GM23338 (cell line): ENCODE measurements at regions not wholly inside any gene's neighbourhood (a gene's known extent, or its start where the extent isn't known, plus 50 kb on each side); places are given as distances from the start of the nearest gene placed in this dataset.

Source experiments
- ATAC-seq: fragments of 200-7000 bp; cut with Tn5 transposase; 3 replicates; pipeline ENCODE4 v1.9.1; 2020
- DNase-seq: peaks from one replicate; pipeline ENCODE4 v3.0.0-alpha.2; 2015; ENCODE audit warnings: low spot score
- H2AFZ ChIP-seq: fragments of 200-600 bp; sonication (generic); 2 replicates; pipeline ENCODE4 v1.8.0; 2016; ENCODE audit warnings: antibody characterized with exemption, mild to moderate bottlenecking, moderate library complexity
- H3F3A ChIP-seq: fragments of 200-600 bp; sonication (generic); replicated peaks from 2 replicates; pipeline ENCODE4 v1.8.0; 2017; ENCODE audit warnings: antibody characterized with exemption, mixed run types, low read depth
- H3K27ac ChIP-seq: fragments of 200-600 bp; sonication (generic); 2 replicates; pipeline ENCODE4 v1.6.1; 2016; ENCODE audit warnings: low read depth
- H3K27me3 ChIP-seq: fragments of 200-600 bp; sonication (generic); 2 replicates; pipeline ENCODE4 v1.8.0; 2016; ENCODE audit warnings: mild to moderate bottlenecking, mixed run types, moderate library complexity; ENCODE audit not compliant: insufficient read depth
- H3K36me3 ChIP-seq: fragments of 200-600 bp; sonication (generic); 2 replicates; pipeline ENCODE4 v1.8.0; 2016; ENCODE audit warnings: mild to moderate bottlenecking; ENCODE audit not compliant: insufficient read depth
- H3K4me1 ChIP-seq: fragments of 200-600 bp; sonication (generic); 2 replicates; pipeline ENCODE4 v1.8.0; 2016; ENCODE audit warnings: mild to moderate bottlenecking, moderate library complexity; ENCODE audit not compliant: insufficient read depth
- H3K4me2 ChIP-seq: fragments of 200-600 bp; sonication (generic); 2 replicates; pipeline ENCODE4 v1.7.1; 2017; ENCODE audit warnings: mixed run types
- H3K4me3 ChIP-seq: fragments of 200-600 bp; sonication (generic); 2 replicates; pipeline ENCODE4 v1.6.1; 2016; ENCODE audit warnings: mixed run types
- H3K79me2 ChIP-seq: fragments of 200-600 bp; sonication (generic); replicated peaks from 2 replicates; pipeline ENCODE4 v1.8.0; 2017; ENCODE audit warnings: mild to moderate bottlenecking; ENCODE audit not compliant: insufficient read depth
- H3K9me2 ChIP-seq: fragments of 200-600 bp; sonication (generic); 2 replicates; pipeline ENCODE4 v1.8.0; 2017; ENCODE audit not compliant: insufficient read depth
- H4K20me1 ChIP-seq: fragments of 200-600 bp; sonication (generic); replicated peaks from 2 replicates; pipeline ENCODE4 v1.8.0; 2017; ENCODE audit warnings: mild to moderate bottlenecking; ENCODE audit not compliant: insufficient read depth
- H3K27ac Mint-ChIP-seq: 2 replicates; pipeline ENCODE4 v1.8.0; 2020; ENCODE audit warnings: inconsistent platforms, mild to moderate bottlenecking, moderate library complexity, mixed read lengths
- H3K27me3 Mint-ChIP-seq: 3 replicates; pipeline ENCODE4 v1.8.0; 2022; ENCODE audit warnings: low read depth, mild to moderate bottlenecking, moderate library complexity, mixed read lengths, inconsistent platforms; ENCODE audit not compliant: insufficient read depth, poor library complexity
- H3K36me3 Mint-ChIP-seq: 3 replicates; pipeline ENCODE4 v1.8.0; 2021; ENCODE audit warnings: low read depth, mild to moderate bottlenecking, inconsistent platforms, moderate library complexity, mixed read lengths
- H3K4me1 Mint-ChIP-seq: 3 replicates; pipeline ENCODE4 v1.8.0; 2020; ENCODE audit warnings: mild to moderate bottlenecking, inconsistent platforms, mixed read lengths
- H3K4me3 Mint-ChIP-seq: 3 replicates; pipeline ENCODE4 v1.8.0; 2021; ENCODE audit warnings: moderate library complexity, mild to moderate bottlenecking, inconsistent platforms, mixed read lengths
- H3K9me3 Mint-ChIP-seq: 3 replicates; pipeline ENCODE4 v1.8.0; 2020; ENCODE audit warnings: moderate library complexity, mild to moderate bottlenecking, inconsistent platforms, mixed read lengths
- EZH2 ChIP-seq: fragments of 200-600 bp; sonication (generic); IDR thresholded peaks from one replicate; pipeline ENCODE4 v1.8.0; 2017; ENCODE audit warnings: antibody characterized with exemption, mild to moderate bottlenecking, low read depth; ENCODE audit not compliant: unreplicated experiment
- JUNB ChIP-seq: IDR thresholded peaks from one replicate; pipeline ENCODE4 v1.6.1; 2016; ENCODE audit warnings: antibody characterized with exemption; ENCODE audit not compliant: unreplicated experiment
- NANOG ChIP-seq: IDR thresholded peaks from 2 replicates; pipeline ENCODE4 v1.6.1; 2016; ENCODE audit warnings: antibody characterized with exemption, borderline replicate concordance
- POLR2AphosphoS5 ChIP-seq: IDR thresholded peaks from 2 replicates; pipeline ENCODE4 v1.6.1; 2016; ENCODE audit warnings: antibody characterized with exemption, low read depth
- REST ChIP-seq: IDR thresholded peaks from one replicate; pipeline ENCODE4 v1.6.1; 2018; ENCODE audit warnings: antibody characterized with exemption; ENCODE audit not compliant: unreplicated experiment
- STAT1 ChIP-seq: IDR thresholded peaks from one replicate; pipeline ENCODE4 v1.6.1; 2016; ENCODE audit warnings: antibody characterized with exemption; ENCODE audit not compliant: unreplicated experiment
- ZNF114 ChIP-seq: fragments of 250-450 bp; sonication (Bioruptor Pico); IDR thresholded peaks from 2 replicates; pipeline ENCODE4 v1.5.0; 2020; ENCODE audit warnings: mild to moderate bottlenecking, moderate library complexity
- ZNF331 ChIP-seq: fragments of 250-450 bp; sonication (Bioruptor Pico); IDR thresholded peaks from 2 replicates; pipeline ENCODE4 v1.5.0; 2020; ENCODE audit warnings: low read depth, mild to moderate bottlenecking, moderate library complexity
- TF ChIP-seq, protein P1 (sequence below), 2 experiments: fragments of 200-600 bp in 1 of 2; sonication (generic) in 1 of 2; conservative IDR thresholded peaks; 2 replicates each; pipeline versions ENCODE4 v1.5.1 to v1.6.1; 2016 to 2017; ENCODE audit warnings: antibody characterized with exemption in 2 of 2, low read depth in 2 of 2, mild to moderate bottlenecking in 2 of 2, moderate library complexity in 1 of 2
- TF ChIP-seq, protein P2 (sequence below): fragments of 250-450 bp; sonication (Bioruptor Pico); IDR thresholded peaks from 2 replicates; pipeline ENCODE4 v1.5.0; 2020; ENCODE audit warnings: mild to moderate bottlenecking, moderate library complexity

GRCh38 chr12:87812030-87812429 is 217.2 kb downstream of the C12orf50 start:
- Histone ChIP-seq H3K9me2 (peaks cover 8% of the 10 kb centered on the region), H3K36me3 (no peaks in the 10 kb centered on the region), H3K4me3 (no peak overlapping the region), H2AFZ (0 out of 2 replicates have a peak overlapping the region, but pooled peaks have one; percentile 15), H4K20me1 (no peaks in the 10 kb centered on the region), H3K27ac (no peak overlapping the region), H3K27me3 (no peaks in the 10 kb centered on the region), H3F3A (no peaks in the 10 kb centered on the region), H3K4me2 (no peak overlapping the region), H3K4me1 (no peaks in the 10 kb centered on the region), H3K79me2 (no peaks in the 10 kb centered on the region)
- peaks cover 4% of the 10 kb centered on the region; the same call in 2 of the 3 replicates for H3K9me3 Mint-ChIP-seq
- H3K4me1 Mint-ChIP-seq: no peaks in the 10 kb centered on the region
- TF ChIP-seq STAT1 (no peak), JUNB (no peak), ZNF114 (CRISPR knock-in tag) (no peak), NANOG (no peak), REST (no peak), ZNF331 (CRISPR knock-in tag) (no peak), POLR2AphosphoS5 (no peak), EZH2 (no peak)
- TF ChIP-seq, protein P1, sequence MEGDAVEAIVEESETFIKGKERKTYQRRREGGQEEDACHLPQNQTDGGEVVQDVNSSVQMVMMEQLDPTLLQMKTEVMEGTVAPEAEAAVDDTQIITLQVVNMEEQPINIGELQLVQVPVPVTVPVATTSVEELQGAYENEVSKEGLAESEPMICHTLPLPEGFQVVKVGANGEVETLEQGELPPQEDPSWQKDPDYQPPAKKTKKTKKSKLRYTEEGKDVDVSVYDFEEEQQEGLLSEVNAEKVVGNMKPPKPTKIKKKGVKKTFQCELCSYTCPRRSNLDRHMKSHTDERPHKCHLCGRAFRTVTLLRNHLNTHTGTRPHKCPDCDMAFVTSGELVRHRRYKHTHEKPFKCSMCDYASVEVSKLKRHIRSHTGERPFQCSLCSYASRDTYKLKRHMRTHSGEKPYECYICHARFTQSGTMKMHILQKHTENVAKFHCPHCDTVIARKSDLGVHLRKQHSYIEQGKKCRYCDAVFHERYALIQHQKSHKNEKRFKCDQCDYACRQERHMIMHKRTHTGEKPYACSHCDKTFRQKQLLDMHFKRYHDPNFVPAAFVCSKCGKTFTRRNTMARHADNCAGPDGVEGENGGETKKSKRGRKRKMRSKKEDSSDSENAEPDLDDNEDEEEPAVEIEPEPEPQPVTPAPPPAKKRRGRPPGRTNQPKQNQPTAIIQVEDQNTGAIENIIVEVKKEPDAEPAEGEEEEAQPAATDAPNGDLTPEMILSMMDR (conservative IDR thresholded peaks at IDR 0.05; ENCODE audit: low read depth in 2 of 2): no peak
- TF ChIP-seq, protein P2, sequence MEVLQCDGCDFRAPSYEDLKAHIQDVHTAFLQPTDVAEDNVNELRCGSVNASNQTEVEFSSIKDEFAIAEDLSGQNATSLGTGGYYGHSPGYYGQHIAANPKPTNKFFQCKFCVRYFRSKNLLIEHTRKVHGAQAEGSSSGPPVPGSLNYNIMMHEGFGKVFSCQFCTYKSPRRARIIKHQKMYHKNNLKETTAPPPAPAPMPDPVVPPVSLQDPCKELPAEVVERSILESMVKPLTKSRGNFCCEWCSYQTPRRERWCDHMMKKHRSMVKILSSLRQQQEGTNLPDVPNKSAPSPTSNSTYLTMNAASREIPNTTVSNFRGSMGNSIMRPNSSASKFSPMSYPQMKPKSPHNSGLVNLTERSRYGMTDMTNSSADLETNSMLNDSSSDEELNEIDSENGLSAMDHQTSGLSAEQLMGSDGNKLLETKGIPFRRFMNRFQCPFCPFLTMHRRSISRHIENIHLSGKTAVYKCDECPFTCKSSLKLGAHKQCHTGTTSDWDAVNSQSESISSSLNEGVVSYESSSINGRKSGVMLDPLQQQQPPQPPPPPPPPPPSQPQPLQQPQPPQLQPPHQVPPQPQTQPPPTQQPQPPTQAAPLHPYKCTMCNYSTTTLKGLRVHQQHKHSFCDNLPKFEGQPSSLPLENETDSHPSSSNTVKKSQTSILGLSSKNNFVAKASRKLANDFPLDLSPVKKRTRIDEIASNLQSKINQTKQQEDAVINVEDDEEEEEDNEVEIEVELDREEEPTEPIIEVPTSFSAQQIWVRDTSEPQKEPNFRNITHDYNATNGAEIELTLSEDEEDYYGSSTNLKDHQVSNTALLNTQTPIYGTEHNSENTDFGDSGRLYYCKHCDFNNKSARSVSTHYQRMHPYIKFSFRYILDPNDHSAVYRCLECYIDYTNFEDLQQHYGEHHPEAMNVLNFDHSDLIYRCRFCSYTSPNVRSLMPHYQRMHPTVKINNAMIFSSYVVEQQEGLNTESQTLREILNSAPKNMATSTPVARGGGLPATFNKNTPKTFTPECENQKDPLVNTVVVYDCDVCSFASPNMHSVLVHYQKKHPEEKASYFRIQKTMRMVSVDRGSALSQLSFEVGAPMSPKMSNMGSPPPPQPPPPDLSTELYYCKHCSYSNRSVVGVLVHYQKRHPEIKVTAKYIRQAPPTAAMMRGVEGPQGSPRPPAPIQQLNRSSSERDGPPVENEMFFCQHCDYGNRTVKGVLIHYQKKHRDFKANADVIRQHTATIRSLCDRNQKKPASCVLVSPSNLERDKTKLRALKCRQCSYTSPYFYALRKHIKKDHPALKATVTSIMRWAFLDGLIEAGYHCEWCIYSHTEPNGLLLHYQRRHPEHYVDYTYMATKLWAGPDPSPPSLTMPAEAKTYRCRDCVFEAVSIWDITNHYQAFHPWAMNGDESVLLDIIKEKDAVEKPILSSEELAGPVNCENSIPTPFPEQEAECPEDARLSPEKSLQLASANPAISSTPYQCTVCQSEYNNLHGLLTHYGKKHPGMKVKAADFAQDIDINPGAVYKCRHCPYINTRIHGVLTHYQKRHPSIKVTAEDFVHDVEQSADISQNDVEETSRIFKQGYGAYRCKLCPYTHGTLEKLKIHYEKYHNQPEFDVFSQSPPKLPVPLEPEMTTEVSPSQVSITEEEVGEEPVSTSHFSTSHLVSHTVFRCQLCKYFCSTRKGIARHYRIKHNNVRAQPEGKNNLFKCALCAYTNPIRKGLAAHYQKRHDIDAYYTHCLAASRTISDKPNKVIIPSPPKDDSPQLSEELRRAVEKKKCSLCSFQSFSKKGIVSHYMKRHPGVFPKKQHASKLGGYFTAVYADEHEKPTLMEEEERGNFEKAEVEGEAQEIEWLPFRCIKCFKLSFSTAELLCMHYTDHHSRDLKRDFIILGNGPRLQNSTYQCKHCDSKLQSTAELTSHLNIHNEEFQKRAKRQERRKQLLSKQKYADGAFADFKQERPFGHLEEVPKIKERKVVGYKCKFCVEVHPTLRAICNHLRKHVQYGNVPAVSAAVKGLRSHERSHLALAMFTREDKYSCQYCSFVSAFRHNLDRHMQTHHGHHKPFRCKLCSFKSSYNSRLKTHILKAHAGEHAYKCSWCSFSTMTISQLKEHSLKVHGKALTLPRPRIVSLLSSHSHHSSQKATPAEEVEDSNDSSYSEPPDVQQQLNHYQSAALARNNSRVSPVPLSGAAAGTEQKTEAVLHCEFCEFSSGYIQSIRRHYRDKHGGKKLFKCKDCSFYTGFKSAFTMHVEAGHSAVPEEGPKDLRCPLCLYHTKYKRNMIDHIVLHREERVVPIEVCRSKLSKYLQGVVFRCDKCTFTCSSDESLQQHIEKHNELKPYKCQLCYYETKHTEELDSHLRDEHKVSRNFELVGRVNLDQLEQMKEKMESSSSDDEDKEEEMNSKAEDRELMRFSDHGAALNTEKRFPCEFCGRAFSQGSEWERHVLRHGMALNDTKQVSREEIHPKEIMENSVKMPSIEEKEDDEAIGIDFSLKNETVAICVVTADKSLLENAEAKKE (CRISPR knock-in tag): no peak
- no peak overlapping the region for H3K4me3 Mint-ChIP-seq
- no peaks in the 10 kb centered on the region for H3K27me3 Mint-ChIP-seq
- no peak overlapping the region for H3K27ac Mint-ChIP-seq
- no peaks in the 10 kb centered on the region for H3K36me3 Mint-ChIP-seq
- ATAC-seq (no peak), DNase-seq (no peak)
